C4-2B (cell line): ENCODE measurements at regions not wholly inside any gene's neighbourhood (a gene's known extent, or its start where the extent isn't known, plus 50 kb on each side); places are given as distances from the start of the nearest gene placed in this dataset.

Experiments used
- CTCF ChIP-seq: fragments of 450-650 bp; conservative IDR thresholded peaks from 2 replicates; pipeline ENCODE4 v1.5.1; 2017; ENCODE audit warnings: mild to moderate bottlenecking
- ZFX ChIP-seq: fragments of 450-650 bp; IDR thresholded peaks from 2 replicates; pipeline ENCODE4 v1.6.1; 2017

GRCh38 chrX:784829-785228, 154.2 kb downstream of the SHOX start:
- TF ChIP-seq CTCF: no peak
- TF ChIP-seq ZFX: no peak
